SKM-1 (cell line): ENCODE measurements at regions not wholly inside any gene's neighbourhood (a gene's known extent, or its start where the extent isn't known, plus 50 kb on each side); places are given as distances from the start of the nearest gene placed in this dataset.
"Not testable (repeated sequence)": the region's sequence is repeated elsewhere in the genome, so short reads cannot be mapped to it uniquely, and the experiment has no call there.

Experiments
- DNase-seq: peaks from one replicate; lab custom pipeline; 2025; ENCODE audit not compliant: unreplicated experiment; lab: John Stamatoyannopoulos, UW

DNA sequence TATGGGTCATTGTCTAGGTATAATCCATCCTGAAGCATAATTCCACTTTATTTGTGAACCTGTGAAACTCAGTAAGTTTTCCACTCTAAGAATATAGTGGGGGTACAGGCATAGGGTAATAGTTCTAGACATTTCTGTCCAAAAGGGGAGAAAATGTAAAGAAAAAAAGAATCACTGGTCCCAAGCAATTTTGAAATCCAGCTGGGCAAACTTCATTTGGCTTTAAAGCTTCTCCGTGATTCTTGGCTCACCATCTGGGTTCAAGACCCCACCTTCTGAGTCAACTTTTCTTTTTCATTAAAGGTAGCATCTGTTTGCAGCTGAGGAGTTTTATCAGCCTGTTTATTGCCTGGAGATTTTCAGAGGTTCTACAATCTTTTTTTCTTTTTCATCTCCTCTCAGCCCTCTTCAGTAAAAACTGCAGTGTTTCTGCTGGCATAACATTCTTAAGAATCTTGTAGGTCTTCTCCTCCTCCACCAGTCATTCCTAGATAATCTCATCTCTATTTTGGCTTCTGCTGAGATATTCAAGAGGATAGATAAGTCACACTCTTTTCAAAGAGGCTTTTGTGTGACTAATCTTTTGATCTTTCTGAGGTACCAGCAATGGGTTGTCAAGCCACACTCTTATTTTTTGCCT lies 126.1 kb upstream of the PITX1 start:
- DNase-seq: no peak

DNA sequence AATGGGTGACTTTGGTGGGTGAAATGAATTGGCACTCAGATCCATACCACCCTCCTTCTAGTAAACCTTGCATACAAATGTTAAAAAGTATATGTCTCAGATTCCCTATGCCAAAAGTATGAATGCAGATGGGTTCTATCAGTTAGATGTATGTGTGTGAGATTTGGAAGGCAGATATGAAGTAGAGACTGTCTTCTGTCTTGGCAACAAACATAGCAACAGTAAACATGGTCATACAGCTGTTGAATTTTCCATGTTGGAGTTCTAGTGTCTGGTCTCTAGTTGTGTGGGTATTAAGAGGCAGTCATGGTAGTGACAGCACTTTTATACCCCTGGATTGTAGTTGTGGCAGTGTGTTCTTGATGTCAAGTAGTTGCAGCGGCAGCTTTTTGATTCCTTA lies 125.6 kb upstream of the PITX1 start:
- no peak for DNase-seq

DNA sequence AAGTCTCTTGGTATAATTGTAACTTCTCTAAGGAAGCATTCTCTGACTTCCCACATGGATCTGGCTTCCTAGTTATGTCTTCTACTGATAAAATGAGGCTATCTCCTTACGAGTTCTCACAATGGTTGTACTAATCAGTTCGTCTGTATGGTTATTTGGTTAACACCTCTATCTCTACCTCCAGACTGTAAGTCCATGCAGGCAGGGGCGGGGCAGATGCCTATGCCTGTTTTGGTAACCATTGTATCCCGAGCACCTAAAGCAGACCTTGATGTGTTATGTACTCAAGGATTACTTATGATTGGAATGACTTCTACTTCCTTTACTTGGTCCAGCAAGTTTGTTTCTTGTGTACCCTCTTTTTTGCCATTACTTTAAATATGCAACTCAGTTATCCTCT lies 125.0 kb upstream of the PITX1 start:
- DNase-seq: no peak

DNA sequence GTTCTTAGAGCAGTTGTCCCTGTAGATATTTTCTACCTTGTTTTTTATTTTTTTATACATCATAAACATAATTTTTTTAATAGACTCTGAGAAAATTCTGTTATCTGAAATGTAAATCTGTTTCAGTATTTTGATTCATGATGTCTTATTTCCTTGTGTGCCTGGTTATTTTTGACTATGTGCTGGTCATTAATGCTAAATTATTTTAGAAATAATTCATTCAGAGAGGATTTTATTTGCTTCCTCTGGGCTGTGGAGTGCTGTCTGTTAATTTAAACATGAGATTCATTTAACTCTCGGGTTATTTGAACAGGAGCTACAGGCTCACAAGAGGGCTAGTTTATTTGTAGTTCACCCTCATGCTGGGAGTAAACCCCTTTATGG lies 124.3 kb upstream of the PITX1 start:
- no peak for DNase-seq

DNA sequence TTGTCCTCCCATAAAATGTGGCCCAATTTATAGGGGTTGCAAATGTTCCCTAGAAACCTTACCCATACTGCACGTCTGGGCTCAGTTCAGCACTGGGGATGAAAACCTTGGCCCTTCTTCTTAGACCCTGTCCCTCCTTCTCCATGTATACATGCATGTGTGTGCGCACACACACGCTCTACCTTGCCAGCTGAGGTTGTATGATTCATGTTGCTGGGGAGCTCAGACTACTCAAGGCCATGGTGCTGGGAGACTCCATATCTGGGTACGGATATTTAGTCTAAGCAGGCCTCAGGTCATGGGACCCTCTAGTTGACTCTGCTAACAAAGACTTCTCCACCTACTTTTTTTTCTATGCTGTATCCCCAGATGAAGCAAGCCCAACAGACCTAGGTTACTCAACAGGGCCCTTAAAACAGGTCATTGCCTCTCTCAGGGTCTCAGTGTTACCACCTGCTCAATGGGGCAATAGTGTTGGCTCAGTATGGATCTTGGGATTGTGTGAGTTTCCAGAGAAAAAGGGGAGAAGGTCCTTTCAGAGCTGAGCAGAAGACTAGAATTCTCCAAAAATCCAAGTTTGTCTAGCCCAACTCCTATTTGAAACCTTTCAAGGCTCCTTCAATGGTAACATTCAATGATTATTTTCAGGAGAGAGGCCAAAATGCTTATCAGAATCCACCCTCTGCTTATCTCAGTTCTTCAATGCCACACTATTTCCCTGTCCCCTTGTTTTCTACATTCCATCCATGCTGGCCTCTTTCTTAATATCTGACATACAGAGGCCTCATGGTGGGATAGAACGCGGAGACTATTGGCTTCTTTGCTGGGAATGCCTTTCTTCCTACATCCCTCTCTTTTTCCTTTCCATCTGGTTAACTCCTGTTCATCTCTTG lies 123.6 kb upstream of the PITX1 start:
- DNase-seq: no peak

DNA sequence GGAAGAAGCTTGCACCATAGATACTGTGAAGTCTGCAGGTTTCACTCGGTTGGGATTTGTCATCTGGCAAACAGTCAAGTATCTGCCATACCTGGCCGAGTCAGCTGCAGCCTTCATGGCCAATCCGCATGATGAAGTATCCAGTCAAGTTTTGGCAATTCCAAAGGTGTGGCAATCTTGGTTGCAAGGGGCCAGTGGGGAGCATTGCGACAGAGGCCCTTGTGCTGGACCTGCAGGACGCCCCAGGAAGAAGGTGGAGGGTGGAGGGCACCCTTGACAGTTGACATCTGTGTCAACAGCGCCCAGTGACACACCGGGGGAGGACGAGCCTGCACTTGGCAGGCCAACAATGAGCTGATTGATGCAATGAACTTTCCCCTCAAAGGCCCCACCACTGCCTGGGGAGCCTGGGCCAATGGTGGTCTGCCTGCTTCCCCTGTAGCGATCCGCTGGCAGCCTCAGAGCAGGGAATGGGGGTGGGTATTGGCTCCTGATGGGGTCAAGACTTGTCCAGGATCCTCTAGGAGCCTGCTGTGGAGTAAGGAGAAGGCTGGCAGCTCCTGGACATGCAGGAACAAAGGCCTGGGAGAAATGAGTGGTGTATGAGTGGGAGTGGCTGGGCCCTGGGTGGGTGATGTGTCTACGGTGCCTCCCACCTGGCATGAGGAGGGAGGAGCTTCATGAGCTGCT lies 122.8 kb upstream of the PITX1 start:
- DNase-seq: no peak

DNA sequence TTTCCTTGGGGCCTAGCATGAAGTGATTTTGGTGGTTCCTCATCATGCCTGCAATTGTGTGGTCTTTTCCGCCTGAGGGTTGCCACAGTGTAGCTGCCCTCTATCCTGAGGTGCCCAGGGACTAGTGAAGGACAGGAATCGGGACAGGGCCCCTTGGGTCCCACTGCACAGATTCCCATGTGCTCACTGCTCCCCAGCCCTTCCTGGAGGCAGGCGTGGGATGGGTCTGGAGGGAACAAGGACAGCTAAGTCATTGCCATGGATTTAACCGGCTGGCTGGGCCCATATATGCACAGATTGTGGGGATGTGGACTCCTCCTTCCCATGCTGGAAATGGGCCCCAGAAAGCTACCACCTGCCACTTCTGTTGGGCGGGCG lies 122.3 kb upstream of the PITX1 start:
- DNase-seq: no peak

DNA sequence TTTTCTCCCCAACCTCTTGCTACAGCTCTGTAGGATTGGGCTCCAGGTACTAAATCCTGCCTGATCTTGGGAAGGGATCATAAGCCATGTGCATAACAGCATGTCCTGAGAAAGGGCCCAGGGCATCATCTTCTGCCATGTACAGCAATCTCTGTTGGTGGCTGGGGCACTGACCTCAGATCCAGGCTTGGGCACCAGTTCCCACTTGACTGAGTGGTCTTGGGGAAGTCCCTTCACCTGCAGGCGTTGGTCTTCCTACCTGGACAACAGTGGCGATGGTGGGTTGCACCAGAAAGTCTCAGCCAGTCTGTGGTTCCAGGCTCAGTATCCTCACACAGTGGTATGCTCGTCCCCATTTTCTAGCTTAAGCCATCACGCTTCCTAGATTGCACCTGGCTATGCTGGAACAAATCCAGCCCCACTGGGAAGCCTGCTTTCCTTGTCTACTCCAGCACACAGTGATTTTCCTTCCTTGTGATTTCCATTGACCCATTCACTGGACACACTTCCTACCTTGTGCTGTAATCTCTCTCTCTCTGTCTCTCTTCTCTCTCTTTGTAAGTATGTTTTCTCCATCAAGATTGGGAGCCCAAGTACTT lies 121.7 kb upstream of the PITX1 start:
- no peak for DNase-seq

DNA sequence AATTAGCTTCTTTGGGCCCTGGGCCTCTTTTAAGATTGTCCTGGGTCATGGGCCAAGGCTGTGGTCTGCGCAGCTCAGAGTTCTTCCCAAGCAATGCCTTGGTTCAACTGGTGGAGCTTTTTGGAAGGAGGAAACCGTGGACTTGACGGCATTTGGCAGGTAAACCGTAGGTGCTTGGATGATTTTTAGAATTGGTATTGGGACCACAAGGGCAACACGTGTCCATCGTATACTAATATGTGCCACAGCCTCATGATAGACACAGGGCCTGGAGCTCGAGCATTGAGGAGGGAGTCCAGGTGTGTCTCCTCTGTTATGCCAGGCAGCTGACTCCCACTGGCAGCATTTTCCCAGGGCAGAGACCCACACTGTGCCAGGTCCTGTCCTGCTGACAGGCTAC lies 120.9 kb upstream of the PITX1 start:
- no peak for DNase-seq

DNA sequence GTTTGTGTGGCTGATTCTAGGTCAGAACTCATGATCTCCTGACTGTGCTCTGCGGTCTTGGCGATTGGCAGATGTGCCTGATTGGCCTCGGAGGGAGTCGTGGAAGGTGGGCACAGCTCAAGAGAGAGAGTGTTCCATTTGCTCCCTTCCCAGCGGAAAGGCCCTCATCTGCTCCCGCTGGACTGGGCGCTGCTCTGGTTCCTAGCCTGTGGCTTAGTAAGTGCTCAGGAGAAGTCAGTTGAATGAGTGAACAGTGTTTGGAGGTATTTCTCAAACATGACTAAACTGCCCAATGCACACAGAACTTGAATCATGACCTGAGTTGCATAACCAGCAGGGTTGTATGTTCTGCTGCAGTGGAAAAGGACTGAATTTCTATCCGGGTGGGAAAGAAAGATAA lies 120.2 kb upstream of the PITX1 start:
- DNase-seq: no peak

DNA sequence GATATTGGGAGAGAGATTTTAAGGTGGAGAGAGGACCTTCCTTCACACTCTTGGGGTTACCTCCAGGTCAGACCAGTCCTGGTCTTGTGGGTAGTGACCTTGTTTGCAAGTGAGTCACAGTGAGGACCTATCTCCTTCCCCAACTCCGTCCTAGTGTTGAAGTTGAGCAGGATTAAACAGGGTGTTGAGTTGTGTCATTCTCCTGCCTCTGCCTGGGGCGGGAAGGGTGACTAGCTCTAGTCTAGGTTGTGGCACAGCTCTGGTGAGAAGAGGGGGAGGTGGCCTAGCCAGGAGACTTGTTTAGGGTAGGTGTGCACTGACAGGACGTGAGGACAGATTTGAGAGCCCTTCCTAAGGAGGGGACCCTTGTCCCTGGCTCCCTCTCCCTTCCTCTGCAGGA lies 119.6 kb upstream of the PITX1 start:
- DNase-seq: no peak

DNA sequence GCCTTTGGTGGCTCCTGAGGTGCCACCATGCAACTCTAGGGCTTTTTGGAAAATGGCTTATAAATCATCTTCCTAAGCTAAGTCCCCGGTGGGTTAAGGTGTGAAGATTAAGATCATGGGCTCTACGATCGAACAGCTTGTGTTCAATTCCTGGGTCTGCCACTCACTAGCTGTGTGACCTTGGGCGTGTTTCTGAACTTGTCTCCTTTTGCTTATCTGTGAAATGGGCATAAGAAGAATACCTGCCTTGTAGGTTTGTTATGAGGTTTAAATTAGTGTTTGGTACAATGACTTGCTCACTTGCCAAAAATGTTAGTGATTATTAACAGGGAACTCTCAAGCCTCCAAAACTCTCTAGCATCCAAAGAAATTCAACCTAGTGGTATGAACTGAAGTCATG lies 119.2 kb upstream of the PITX1 start:
- no peak for DNase-seq

DNA sequence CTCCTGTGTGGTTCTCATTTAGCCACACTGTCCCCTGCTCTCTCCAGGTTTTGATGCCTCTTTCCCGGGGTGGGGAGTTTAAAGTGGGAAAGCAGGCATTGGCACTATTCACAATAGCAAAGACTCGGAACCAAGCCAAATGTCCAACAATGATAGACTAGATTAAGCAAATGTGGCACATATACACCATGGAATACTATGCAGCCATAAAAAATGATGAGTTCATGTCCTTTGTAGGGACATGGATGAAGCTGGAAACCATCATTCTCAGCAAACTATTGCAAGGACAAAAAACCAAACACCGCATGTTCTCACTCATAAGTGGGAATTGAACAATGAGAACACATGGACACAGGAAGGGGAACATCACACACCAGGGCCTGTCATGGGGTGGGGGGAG lies 117.6 kb upstream of the PITX1 start:
- not testable (repeated sequence) for DNase-seq

DNA sequence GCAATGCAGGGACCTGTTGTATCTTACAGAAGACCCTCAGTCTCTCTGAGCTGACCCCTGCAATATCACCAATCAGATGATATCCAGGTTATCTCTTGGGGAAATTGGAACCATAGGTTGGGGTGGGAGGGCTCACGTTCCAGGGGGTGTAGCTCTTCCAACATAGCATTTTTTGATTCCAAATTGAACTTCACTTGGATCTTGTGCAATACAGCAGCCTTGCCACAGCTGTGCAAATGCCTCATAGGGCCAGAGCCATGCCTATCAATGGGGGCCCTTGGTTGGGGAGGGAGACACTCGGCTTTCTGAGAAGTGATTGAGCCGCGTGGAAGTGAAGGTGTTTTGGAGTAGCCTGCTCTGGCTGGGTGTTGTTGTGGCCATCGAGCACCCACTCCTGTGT lies 117.2 kb upstream of the PITX1 start:
- DNase-seq: no peak

DNA sequence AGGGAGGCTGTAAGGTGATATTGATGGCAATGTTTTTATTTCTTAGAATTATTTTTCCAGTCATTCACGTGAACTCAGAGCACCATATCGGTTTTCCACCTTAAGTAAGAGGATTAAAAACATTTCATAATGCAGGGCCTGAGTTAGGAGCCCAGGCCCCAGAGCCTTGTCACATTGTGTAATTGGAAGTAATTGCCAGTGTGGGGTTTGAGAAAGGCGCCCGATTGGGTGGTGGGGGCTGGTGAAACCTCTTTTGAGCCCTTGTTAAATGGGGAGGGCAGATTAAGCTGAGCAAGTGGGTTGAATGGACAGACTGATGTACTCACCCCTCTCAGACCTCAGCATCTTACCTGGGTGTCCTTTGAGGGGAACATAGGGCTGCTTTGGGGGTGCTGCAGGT lies 116.7 kb upstream of the PITX1 start:
- DNase-seq: no peak

DNA sequence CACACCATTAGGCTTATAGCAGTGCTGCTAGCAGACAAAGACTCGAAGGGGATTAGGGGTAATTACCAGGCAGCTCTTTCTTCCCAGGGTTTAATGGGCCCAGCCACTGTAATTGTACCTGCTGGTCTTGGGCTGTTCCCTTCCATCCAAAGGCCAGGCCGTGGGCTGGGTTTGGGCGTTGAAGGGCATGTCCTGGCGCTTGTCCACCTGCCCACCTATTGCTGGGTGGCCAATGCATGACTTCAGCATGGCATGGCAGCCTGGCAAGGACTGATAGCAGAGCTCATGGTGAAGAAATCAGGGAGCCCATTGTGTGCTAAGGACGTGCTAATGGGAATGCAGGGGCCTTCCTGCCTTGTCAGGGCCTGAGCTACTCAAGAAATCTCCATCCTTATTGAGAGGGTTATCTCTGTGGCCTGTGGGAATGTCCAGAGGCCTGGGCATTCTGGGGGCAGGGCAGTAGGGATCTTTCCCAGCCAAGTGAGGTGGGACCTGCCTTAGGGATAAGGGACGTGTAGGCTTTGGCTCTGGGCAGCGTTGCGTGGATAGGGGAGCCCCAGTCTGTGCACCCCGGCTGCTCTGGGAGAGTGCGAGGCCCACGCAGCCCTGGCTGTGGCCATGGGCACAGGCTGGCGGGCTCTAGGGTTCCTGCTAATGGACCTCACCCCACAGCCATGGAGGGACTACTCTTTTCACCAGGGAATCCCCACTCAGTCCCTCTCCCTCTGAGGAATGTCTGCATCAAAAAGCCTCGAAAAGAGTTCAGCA lies 116.1 kb upstream of the PITX1 start:
- DNase-seq: no peak

DNA sequence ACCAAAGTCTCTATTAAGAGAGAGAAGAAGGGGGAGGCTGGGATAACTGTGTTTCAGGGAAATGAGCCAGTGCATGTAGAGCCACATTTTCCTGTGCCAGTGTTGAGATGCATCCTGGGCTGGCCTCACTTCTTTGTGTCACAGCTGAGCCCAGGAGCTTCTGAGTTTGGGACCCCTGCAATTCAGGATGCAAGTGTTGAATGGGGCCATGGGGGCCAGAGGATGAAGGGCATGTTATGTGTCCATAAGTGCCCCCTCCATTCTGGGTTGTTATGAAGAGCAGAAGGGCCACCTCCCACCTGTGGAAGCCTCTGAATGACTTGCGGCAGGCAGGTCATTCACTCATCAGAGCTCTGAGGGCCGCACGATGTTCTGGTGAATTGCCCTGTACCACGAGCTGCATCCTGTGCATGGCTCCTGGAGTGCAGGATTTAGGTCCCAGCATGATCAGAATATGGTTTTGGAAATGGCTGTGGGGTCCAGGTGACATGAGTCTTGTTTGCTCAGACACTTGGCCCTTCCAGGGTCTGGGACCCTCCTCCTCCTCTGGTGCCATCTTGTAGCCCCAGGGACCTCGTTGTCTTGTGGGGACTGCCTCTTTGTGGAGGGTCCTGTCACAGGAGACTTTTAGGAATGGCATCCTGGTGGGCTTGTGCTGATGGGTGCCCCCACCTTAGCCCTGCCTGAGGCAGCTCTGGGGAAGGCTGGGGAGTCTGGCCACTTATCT lies 115.4 kb upstream of the PITX1 start:
- DNase-seq: no peak

DNA sequence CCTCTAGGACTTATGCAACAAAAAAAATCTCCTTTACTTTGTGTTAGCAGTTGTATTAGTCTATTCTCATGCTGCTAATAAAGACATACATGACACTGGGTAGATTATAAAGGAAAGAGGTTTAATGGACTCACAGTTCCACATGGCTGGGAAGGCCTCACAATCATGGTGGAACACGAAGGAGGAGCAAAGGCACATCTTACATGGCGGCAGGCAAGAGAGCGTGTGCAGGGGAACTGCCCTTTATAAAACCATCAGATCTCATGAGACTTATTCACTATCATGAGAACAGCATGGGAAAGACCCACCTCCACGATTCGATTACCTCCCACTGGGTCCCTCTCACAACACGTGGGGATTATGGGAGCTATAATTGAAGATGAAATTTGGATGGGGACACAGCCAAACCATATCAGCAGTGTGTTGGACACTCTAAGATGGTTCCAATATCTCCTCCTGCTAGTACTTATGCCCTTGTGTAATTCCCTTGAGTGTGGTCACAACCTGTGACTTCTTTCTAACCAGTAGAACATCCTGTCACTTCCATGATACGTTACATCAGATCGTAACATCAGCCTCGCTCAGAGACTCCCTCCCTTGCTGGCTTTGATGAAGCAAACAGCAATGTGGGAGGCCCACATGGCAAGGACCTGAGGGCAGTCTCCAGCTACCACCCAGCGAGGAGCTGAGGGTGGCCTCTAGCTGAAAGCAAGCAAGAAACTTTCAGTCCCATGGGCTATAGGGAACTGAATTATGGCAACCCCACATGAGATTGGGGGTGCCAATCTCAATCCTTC lies 113.5 kb upstream of the PITX1 start:
- no peak for DNase-seq

DNA sequence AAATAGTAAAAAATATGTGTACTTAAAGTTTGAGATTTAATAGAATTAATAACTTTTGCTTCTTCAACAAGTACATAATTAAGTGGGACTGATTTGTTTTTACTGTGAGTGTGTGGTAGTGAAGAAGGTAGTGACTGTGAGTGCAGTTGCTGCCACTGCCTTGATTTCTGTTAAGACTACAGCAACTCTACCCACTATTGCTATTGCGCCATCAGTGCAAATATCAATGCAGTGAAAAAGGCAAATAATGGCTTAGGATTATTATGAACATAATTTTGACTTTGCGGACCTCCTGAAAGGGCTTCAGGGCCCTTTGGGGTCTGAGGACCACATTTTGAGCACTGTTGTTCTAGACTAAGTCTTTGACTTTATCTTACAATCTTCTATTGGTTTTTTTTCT lies 112.0 kb upstream of the PITX1 start:
- DNase-seq: no peak

DNA sequence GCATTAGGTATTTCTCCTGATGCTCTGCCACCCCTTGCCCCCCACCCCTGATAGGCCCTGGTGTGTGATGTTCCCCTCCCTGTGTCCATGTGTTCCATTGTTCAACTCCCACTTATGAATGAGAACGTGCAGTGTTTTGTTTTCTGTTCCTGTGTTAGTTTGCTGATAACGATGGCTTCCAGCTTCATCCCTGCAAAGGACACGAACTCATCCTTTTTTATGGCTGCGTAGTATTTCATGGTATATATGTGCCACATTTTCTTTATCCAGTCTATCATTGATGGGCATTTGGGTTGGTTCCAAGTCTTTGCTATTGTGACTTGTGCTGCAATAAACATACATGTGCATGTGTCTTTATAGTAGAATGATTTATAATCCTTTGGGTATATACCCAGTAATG lies 109.7 kb upstream of the PITX1 start:
- DNase-seq: not testable (repeated sequence)
